Omental fat pad (tissue), 3 donors: ENCODE measurements at regions not wholly inside any gene's neighbourhood (a gene's known extent, or its start where the extent isn't known, plus 50 kb on each side); places are given as distances from the start of the nearest gene placed in this dataset.

Experiments
- ATAC-seq: fragments of 150-250 bp; one replicate; pipeline ENCODE4 v1.9.1; 2016; ENCODE audit warnings: mild to moderate bottlenecking, moderate library complexity; ENCODE audit not compliant: low FRiP score
- DNase-seq: peaks from one replicate; pipeline ENCODE4 v3.0.0-alpha.2; 2019; ENCODE audit warnings: low spot score
- TF ChIP-seq, protein P1 (sequence below), 3 donors: fragments of 450-650 bp; IDR thresholded peaks; one replicate each; pipeline ENCODE4 v1.5.1; 2016 to 2017; ENCODE audit warnings: antibody characterized with exemption in 3 of 3, mild to moderate bottlenecking in 3 of 3, moderate library complexity in 2 of 3

DNA sequence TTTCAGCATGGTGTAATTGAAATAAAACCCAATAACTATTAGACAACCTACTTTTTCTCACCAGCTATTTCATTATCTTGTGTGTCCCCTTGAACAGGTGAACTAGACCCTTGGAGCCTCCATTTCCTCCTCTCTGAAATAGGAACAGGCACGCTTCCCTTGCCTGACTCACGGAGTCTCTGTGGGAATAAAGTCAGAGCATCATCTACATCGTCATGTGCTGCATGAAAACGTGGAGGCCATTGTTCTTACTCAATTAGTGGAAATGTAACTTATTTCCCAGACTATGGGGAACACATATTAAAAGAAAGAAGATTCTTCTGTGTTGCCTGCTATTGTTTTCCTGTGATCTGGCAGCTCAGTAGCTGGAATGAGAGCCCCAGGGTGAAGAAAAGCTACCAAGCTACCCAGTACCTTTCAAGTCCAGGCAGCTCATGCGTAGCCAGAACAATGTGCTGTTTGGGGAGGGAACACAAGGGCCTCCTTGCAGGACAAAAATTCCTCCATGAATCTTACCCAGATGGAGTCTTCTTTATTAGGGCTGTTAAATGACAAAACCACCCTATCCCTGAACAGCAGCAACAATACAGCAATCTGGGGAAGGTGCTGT lies 59.8 kb downstream of the SOX11 start:
- TF ChIP-seq, protein P1, sequence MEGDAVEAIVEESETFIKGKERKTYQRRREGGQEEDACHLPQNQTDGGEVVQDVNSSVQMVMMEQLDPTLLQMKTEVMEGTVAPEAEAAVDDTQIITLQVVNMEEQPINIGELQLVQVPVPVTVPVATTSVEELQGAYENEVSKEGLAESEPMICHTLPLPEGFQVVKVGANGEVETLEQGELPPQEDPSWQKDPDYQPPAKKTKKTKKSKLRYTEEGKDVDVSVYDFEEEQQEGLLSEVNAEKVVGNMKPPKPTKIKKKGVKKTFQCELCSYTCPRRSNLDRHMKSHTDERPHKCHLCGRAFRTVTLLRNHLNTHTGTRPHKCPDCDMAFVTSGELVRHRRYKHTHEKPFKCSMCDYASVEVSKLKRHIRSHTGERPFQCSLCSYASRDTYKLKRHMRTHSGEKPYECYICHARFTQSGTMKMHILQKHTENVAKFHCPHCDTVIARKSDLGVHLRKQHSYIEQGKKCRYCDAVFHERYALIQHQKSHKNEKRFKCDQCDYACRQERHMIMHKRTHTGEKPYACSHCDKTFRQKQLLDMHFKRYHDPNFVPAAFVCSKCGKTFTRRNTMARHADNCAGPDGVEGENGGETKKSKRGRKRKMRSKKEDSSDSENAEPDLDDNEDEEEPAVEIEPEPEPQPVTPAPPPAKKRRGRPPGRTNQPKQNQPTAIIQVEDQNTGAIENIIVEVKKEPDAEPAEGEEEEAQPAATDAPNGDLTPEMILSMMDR (IDR thresholded peaks at IDR 0.05) = no peak
- no peak for DNase-seq
- ATAC-seq = no peak

DNA sequence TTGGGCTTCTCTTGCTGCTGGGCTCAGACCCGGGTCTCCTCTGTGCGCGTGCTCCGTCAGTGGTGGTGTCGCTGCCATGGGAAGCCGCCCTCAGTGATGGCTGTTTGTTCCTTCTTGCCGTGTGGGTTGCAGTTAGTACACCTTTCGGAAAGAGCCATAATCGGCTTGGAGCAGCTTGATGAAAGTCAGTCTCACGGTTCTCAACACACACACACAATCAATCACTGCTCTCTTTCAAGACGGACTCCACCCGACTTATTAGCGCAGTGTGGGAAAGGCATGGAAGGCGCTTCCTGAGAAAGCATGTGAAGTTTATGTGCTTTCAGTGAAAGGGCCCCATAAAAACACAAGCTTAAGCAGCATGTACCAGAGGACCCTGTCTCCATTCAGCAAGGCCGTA lies 64.1 kb downstream of the SOX11 start:
- ATAC-seq = no peak
- TF ChIP-seq, protein P1 (IDR thresholded peaks at IDR 0.05) = no peak
- DNase-seq = no peak

- DNase-seq (no peak), ATAC-seq (no peak)
- TF ChIP-seq, protein P1 (IDR thresholded peaks at IDR 0.05) = no peak
Observed at GRCh38 chr2:5758346-5758745, 66.2 kb downstream of the SOX11 start.

DNA sequence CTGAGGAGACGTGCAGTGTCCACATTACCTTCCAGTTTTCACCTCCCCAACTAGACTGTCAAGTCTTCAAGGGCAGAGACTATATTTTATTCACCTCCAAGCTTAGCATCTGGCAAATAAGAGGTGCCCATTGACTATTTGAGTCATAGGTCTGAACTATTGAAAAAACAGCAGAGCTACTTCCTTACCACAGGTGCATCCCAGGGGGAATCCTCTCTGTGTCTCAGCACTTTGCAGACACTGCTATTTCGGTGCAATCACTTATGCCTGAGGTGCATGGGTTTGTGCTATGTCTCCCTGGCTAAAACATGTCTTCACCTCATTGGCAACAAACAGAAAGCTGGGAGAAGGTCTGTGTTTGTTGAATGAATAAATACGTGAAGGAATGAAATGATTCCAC lies 67.8 kb downstream of the SOX11 start:
- no peak for DNase-seq
- TF ChIP-seq, protein P1 (IDR thresholded peaks at IDR 0.05) = no peak
- no peak for ATAC-seq

GRCh38 chr2:5763531-5763930 lies 71.3 kb downstream of the SOX11 start:
- ATAC-seq = no peak
- TF ChIP-seq, protein P1 (IDR thresholded peaks at IDR 0.05) = no peak
- DNase-seq = no peak

GRCh38 chr2:5764041-5764440 lies 71.9 kb downstream of the SOX11 start:
- DNase-seq (no peak), ATAC-seq (no peak)
- TF ChIP-seq, protein P1 (IDR thresholded peaks at IDR 0.05) = no peak

DNA sequence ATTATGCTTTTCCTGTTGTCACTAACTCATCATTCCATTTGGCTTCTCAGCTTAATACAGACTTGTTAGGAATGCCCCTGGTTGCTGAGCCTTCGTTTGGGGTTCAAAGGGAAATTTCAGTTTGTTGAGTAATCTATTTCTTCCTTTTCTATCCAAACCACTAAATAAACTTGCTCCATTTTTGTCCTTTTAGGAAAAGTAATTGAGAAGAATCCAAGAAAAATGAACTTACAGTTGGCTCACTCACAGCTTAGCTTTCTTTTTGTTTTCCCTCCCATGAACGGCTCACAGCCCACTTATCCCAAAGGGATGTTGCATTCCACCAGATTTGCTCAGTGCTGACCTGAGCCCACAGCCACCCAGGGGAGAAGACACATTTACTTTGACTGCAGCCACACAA lies 73.9 kb downstream of the SOX11 start:
- TF ChIP-seq, protein P1 (IDR thresholded peaks at IDR 0.05) = no peak
- ATAC-seq (no peak), DNase-seq (no peak)
